HG03521 (cell line): ENCODE measurements at regions not wholly inside any gene's neighbourhood (a gene's known extent, or its start where the extent isn't known, plus 50 kb on each side); places are given as distances from the start of the nearest gene placed in this dataset.

Experiments used
- ATAC-seq: cut with Tn5 transposase; IDR thresholded peaks from one replicate; pipeline ENCODE4 v1.9.1; 2021; ENCODE audit warnings: mild to moderate bottlenecking, moderate library complexity; ENCODE audit not compliant: unreplicated experiment

DNA sequence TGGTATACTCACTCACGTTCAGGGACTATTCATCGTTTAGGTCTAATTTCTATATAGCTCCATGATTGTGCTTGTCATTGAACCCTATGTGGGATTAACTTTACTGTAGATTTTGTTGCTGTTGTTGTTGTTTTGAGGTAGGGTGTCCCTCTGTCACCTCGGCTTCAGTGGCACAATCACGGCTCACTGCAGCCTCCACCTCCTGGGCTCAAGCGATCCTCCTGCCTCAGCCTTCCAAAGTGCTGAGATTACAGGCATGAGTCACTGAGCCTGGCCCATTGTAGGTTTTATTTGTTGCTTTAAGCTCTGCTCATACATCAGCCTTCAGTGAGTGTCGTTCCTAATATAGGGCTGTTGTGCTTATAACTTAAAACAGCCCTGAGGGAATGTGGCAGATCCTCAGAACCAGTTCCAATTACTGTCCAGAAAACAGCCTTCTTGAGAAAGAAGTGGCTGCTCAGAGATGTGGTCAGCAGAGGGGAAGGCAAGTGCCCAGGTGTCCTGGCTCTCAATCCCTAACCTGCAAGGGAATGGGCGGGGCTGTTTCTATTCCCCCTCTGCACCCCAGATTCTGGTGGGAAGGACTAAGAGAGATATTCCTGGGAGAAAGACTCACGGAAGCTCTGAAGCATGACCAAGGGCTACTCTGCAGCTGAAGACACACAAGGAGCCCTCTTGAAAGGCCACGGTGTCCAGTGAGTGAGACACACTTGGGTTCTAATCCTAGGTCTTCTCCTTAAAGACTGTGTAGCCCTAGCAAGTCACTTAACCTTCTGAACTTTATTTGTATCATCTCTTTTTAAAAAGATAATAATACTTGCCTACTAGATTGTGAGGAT is 79.6 kb upstream of the LCLAT1 start:
- no peak for ATAC-seq

DNA sequence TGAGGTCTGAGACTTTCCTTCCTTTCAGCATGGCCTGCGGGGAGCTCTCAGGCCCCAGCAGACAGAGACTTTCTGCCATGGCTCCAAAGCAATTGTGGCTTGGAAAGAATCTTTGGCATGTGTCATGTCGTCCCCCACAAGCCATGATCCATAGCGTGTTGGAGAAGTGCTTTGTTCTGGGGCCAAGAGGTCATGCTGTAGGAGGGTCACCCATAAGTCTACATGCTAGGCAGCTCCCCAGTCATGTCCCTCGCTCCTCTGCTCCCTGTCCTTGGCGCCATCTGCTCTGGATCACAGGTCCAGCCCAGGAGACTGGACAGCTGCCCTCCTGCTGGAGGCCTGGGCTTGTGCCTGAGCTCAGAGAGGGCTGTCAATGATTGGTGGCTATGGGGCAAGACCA is 78.8 kb upstream of the LCLAT1 start:
- ATAC-seq: no peak

DNA sequence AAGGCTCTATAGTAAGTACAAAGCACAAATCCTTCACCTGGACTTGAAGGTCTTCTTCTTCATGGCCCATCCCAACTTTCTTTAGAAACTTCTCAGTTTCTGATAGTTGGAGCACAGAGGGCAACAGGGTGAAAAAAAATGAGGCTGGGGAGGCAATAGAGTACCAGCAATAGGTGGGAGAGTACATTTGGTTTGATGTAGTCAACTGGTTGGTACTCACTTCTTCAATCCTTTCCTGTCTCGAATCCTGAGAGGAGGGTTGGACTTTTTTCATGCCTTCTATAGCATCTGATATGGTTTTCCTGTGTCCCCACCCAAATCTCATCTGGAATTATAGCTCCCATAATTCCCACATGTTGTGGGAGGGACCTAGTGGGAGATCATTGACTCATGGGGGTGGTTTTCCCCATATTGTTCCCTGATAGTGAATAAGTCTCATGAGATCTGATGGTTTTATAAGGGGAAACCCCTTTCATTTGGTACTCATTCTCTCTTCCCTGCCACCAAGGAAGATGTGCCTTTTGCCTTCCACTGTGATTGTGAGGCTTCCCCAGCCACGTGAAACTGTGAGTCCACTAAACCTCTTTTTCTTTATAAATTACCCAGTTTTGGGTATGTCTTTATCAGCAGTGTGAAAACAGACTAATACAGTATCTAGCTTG is 75.9 kb upstream of the LCLAT1 start:
- no peak for ATAC-seq

DNA sequence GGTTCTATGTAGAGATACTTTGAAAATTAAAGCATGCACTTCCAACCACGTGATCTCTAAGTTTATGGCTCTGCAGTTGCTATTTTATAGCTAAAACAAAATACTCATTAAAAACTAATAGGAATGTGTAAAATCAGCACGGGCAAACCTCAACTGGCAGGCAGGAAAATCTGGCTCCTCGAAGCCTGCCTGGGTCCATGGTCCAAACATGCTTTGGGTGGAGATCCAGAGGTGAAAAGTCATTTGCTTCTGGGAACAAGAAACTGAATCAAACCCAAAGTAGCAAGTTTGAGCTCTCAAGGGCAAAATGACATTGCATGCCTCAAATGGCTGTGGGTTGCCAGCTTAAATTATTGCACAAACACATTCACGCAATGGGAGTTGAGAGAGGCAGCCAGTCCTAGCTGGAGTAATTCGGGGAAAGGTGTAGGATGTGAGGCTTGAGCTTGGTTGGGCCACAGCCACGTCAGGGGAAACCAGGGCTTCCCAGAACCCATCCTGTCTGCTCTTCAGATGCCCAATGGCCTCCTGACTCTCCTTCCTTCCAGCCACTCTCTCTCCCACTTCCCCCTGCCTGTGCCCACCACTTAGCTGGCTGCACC is 75.2 kb upstream of the LCLAT1 start:
- no peak for ATAC-seq

DNA sequence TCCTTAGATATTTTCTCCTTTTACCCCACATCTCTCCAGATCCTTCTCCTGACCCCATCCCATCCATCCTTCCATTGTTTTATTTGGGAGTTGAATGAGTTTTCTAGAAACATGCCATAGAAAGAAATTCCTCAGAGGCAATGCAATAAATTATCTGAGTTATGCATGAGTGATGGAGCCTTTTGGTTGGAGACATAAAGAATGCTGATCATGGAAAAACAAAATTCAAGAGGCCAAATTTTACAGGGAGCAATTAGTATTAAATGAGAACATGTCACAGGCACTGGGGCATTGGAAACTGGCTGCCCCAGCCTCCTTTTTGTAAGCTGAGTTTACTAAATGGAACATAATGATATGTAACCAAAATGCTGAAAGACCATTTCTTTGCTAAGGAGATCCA is 74.2 kb upstream of the LCLAT1 start:
- no peak for ATAC-seq

DNA sequence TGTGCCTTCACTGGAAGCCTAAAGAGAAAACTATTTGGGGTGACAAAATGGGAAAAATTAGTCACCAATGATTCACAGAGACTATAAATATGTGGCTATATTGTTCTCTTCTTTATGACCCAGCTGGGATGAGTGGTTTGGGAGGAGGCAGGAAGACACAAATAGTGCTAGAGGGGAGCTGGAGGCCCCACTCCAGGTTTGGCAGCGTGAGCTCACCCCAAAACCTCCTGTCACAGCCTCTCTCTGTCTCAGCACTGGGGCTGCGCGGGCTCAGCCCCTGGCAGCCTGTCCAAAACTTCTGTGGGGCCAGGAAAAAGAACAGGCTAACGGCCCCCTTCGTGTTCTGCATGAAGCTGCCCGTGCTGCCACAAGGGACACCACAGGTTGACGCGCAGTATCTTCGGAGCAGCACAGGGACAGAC is 73.2 kb upstream of the LCLAT1 start:
- no peak for ATAC-seq

DNA sequence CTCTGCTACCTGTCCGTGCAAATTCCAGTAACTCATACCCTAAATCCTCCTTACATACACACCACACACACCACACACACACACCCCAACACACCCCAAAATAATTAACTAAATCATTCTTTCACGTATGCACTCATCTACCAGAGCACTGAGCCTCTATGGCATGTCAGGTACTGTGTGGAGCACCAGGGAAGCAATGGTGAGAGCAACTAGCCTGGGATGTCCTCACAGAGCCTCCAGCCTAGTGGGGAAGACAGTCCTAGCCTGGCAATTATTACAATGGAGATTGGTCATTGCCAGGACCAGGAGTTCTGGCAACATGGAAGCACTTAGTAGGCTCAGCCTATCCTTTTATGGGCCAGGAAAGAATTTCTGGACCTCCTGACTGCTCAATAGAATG is 72.7 kb upstream of the LCLAT1 start:
- ATAC-seq: no peak

DNA sequence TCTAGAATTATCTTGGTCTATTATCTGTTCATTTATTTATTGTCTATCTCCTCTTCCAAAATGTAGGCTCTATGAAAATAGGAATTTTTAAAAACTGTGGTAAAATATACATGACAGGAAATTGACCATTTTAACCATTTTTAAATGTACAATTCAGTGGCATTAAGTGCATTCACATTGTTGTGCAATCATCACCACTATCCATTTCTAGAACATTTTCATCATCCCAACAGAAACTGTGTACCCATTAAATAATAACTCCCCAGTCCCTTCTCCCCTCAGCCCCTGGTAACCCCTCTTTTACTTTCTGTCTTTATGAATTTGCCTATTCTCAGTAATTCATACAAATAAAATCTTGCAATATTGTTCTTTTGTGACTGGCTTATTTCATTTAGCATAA is 71.1 kb upstream of the LCLAT1 start:
- no peak for ATAC-seq

DNA sequence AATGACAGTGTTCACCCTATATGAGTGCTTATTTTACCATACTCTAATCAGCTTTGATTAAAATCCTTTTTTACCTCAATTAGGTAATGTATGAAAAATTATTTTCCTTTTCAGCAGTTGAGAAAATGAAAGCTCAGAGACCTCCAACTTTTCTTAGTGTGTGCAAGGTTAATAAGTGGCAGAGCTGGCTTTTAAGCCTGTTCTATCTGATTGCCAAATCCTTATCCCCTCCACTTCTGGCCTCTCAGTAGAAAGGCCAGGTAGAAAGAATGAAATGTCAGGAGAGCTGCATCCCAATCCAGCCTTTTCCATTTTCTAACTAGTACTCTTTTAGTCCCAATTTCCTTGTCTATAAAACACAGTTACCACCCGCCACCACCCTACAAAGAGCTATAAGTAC is 67.6 kb upstream of the LCLAT1 start:
- no peak for ATAC-seq

DNA sequence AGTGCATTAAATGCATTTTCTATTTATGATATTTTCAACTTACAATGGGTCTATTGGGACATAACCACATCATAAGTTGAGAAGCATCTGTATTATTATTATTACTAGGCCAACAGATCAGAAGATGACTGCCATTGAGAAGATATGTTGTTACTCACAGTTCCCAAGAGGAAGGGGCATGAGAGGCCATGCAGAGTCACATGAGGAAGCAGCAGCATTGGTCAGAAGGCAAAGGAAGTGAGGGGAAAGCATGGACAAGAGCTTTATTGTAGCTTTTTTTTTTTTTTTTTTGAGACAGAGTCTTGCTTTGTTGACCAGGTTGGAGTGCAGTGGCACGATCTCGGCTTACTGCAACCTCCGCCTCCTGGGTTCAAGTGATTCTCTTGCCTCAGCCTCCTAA is 66.2 kb upstream of the LCLAT1 start:
- ATAC-seq: no peak

DNA sequence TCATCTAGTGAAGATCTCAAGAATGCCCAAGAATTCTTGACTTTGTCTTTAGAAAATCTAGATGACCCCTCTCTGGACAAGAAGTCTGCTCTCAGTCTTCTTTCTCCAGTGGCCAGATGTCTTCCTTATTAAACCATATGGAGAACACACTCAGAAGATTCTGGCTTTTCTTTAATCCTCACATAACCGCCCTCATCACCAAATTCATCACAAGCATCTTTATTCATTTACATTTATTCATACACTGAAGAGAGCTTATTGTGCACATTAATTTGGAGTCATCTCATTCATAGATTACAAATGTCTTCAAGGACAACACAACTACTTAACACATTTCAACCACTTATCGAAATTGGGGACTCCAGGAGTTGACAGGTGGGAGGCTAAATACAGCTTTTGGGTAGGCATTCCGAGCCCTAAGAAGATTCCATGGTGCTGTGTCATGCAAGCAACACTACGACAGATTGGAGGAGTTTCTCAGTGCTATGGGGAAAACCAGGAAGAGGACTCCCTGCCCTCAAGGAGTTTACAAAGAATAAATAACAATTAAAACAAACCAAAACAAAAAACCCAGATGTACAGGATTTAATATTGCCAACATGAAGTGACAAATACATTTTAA is 64.8 kb upstream of the LCLAT1 start:
- ATAC-seq: no peak

DNA sequence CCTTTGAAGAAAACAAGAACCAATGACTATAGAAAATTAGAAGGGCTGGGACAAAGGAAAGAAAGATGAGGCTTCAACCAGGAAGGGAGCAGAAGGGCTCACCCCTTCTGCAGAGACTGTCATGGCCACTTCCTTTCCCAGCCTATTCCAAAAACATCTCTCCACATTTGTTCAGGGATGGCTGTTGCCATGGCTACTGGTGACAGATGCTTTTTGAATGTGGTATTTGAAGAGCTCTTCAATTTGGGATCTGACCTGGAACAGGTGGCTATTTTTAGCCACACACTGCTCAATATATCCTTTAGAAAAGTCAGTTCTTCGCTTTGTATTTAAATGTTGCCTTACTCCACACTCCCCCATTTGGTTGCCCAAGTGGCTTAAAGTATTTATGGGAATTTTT is 64.1 kb upstream of the LCLAT1 start:
- ATAC-seq: no peak

DNA sequence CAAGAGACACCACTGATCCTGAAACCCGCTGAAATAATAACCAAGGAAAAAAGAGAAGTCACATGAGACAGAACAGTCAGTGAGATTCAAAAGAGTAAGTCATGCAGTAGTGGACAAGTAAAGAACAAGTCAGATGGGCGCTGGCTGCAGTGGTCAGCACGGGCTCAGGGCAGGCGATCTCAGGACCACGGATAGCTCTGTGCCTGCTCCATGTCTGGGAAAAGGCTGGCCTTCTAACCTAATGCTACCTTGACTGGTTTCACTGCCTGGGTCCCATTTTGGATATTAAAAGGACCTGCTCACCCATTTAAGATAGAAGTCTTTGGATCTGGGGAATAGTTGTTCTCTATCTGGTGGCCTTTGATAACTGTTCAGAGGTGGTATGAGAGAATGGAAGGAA is 61.7 kb upstream of the LCLAT1 start:
- ATAC-seq: no peak

DNA sequence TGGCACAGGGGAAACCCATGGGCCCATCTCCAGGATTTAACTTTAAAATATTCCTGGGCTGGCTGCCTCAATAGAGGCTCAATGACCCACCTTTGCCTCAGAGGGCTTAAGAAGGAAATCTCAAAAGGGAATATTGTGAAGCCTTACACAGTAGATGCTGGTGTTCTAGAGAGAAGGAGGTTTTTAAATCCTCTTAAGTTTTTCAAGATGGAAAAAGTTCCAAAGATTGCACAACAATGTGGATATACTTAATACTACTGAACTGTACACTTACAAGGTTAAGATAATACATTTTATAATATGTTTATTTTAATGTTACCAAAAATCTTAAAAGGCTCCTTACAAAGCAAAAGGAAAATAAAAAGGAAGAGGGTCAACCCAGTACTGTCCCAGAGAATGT is 54.9 kb upstream of the LCLAT1 start:
- ATAC-seq: no peak

DNA sequence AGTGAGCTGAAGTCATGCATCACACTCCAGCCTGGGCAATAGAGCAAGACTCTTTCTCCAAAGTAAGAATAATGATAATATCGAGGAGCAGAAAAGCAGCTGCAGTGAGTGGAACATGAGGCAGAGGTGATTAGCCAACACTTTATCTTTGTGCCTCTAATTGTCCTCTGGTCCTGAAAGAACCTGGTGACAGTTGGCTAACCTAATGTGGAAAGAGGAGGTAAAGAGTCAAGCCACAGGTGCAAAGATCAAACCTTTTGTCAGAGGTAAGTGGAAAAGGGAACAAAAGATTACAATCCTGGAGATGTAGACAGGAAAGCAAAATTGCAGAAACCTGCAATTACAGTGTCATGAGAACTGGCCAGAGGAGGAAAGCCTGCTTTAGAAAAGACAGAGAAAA is 53.5 kb upstream of the LCLAT1 start:
- ATAC-seq: no peak

DNA sequence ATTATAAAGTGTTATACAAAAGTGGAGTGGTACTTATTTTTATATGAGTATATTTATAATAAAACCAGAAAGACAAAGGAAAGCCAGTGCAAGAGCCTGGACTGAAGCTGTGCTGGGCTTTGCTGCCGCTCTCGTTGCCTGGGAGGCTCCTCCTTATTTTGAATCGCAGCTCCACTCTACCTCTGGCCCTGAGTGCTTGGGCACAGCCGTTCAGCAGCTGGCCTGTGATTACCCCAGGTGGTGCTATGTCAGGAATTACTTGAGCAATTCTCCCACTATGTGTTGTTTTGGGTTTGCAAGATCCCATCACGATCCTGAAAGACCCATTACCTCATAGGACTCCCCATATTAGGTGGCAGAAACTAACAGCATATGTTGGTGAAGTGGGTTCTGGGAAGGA is 53.0 kb upstream of the LCLAT1 start:
- ATAC-seq: no peak

DNA sequence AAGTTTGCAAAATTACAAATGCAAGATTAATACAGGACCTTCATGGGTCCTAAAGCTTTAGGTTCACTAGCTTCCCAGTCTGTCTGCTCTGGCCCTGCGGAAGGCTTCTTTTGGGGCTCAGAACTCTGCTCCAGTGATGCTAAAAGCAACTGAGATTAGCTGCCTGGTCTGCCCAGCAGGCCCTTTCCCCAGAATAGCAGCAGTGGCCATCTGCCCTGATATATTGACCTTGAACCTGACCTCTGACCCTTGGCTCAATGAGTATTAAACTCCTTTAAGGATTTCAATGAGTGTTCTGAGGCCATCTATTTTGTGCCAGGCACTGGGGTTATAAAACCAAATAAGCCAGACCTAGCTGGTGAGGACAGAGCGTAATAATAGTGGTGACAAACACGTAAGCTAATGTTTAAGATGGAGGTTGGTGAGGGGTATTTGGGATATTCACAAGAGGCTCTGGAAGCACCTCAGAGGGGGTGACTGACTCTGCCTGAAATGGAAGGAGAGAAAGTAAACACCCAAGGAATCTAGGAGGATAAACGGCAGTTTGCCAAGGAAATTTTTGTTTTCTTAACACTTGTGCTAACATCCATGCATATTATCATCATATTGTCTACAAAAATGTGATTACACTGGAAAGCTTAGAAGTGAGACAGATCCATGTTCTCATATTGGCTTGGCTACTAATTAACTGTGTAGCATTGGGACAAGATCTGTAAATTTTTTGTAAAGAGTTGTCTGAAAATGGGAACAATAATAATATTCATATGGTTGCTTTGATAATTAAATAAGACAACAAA is 50.4 kb upstream of the LCLAT1 start:
- ATAC-seq: no peak
